NCI-H2171 treated with DMSO at 0.1 percent for 48 hours (cell line): ENCODE measurements at regions not wholly inside any gene's neighbourhood (a gene's known extent, or its start where the extent isn't known, plus 50 kb on each side); places are given as distances from the start of the nearest gene placed in this dataset.
"Not testable (repeated sequence)": the region's sequence is repeated elsewhere in the genome, so short reads cannot be mapped to it uniquely, and the experiment has no call there.

Experiments used
- DNase-seq: peaks from one replicate; lab custom pipeline; 2025; lab: John Stamatoyannopoulos, UW

DNA sequence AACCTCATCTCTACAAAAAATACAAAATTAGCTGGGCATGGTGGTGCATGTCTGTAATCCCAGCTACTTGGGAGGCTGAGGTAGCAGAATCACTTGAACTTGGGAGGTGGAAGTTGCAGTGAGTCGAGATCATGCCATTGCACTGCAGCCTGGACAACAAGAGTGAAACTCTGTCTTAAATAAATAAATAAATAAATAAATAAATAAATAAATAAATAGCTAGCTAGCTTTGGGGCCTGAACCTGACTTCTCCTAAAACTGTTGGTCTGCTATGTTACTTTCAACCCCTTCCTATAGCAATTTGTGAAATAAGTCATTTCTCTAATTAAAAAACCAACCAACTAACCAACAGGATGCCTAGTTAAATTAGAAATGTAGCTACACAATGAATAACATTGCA is 101.0 kb upstream of the KCNG1 start:
- not testable (repeated sequence) for DNase-seq

- no peak for DNase-seq
Observed at GRCh38 chr20:51122931-51123658, 100.2 kb upstream of the KCNG1 start.

DNA sequence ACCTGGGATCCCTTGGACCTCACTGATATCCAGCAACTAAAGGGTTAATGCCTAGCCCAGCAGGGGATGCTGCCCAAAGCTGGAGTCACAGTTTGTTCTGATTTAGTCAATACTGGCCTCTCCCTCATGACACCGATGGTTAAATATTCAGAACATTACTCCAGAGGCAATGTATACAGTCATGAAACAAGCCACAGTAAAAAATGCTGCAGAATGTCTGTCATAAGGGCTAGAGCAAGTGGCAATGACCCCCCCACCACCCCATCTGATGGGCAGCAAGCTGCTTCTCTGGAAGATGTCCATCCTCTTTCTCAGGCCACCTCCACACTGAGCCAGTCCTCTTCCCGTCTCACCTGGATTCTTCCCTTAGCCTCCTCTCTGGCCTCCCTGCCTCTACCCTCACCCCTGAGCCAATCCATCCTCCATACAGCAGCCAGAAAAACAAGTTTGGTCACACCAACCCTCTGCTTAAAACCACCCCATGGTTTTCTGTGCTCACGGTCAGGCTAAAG is 99.0 kb upstream of the KCNG1 start:
- no peak for DNase-seq

GRCh38 chr20:51121272-51121671 is 98.4 kb upstream of the KCNG1 start:
- no peak for DNase-seq

- DNase-seq: no peak
Observed at GRCh38 chr20:51120868-51121267, 98.0 kb upstream of the KCNG1 start.

DNA sequence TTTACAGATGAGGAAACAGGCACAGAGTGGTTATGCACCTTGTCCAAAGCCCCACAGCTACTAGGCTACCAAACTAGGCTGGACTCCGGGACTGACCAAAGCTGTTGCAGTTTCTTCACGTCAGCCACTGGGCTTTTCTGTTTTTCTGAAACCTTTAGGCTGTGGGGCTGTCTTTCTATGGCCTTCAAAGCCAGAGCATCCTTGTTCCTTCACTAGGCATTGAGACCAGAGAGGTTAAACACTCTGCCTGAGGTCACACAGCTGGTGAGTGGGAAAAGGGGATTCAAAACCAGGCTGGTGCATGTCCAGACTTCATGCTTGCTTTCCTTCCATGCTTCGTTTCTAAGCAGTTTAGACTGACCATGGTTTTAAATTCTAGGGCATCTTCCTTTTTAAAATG is 97.5 kb upstream of the KCNG1 start:
- DNase-seq: no peak

DNA sequence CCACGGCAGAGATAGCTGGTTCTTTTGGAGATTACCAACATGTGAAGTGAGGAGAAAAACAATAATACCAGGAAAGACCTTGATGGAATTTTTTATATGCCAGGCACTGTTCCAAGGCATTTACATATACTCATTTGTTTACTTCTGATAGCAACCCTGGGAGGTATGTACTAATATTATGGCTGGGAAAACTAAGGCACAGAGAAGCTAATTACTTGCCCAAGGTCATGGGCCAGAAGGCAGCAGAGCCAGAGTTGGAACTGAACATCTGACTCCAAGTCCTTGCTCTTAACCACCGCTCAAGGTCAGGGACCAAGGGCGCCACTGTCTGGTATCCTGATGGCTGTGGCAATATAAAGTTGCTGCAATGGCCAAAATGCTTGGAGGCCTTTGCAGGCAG is 97.0 kb upstream of the KCNG1 start:
- DNase-seq: no peak

GRCh38 chr20:51118985-51119527 is 96.1 kb upstream of the KCNG1 start:
- DNase-seq: peak; percentile 7

DNA sequence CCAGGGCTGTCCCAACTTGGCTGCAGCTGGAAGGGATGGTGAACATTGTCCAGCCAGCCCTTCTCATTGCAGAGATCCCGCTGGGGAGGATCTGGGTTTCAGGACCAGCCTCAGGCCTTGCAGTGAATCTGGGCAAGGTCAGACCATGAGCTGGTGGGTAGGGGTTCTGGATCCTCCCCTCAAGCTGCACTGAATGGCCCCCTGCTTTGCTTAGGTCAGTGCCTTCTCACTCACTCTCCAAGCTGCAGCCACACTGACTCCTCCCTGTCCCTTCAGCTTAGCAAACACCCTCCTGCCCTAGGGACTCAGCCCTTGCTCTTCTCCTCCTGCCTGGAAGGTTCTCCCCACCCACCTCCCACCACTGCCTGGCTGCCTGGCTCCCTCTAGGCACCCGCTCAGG is 95.3 kb upstream of the KCNG1 start:
- DNase-seq: no peak

GRCh38 chr20:51116765-51117686 is 94.1 kb upstream of the KCNG1 start:
- no peak for DNase-seq

GRCh38 chr20:51111290-51111689 is 88.4 kb upstream of the KCNG1 start:
- no peak for DNase-seq

GRCh38 chr20:51108638-51109363 is 85.9 kb upstream of the KCNG1 start:
- DNase-seq: no peak

DNA sequence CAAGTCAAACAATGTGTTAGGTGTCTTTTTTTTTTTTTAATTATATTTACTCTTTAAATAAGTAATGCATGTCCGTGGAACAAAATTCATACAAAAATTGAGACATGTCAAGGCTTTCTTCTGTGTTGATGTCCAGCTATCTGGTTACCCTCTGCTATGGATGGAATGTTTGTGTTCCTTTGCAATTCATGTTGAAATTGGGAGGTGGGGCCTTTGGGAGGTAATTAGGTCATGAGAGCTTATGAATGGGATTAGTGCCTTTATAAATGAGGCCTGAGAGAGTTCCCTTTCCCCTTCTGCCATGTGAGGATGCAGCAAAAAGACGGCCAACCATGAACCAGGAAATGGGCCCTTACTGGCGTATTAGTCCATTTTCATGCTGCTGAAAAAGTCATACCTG is 83.1 kb upstream of the KCNG1 start:
- DNase-seq: no peak

DNA sequence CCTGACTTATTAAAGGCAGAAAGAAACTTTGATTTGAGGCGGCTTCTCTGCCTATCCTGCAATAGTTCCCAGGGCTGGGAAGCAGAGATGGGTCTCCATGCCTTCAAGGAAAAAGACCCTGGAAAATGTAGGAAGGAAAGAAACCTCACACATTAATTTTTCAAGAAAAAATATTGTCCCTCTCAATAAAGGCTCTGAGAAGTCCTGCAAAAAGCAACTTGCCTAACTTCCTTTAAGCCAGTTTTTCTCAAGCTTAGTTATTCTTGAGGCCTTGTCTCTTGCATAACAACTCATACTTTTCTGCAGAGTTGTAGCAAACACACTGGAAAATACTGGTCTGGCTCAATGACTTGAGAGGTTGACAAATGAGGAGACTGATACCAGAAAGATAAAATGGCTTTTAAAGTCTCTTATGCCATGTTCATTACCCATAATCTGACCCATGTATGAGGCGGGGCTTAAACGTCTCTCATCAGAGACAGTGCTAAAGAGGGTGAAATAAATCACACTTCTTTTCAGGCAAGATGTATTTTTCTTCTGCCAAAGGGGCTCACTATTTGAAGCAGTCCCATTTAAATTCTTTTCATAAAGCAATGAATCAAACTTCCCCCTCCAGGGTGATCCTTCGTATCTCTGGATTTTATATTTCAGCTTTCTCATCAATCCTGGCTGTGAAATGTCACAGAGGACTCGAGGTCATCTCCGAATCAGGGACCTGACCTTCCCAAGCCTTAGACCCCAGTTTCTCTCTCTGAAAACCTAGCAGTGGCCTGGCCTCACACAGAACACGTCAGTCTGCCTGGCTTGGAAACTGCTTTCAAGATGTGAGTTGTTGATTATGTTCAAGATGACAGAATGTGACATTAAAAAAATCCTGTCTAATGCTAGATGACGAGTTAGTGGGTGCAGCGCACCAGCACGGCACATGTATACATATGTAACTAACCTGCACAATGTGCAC is 82.3 kb upstream of the KCNG1 start:
- DNase-seq: no peak

DNA sequence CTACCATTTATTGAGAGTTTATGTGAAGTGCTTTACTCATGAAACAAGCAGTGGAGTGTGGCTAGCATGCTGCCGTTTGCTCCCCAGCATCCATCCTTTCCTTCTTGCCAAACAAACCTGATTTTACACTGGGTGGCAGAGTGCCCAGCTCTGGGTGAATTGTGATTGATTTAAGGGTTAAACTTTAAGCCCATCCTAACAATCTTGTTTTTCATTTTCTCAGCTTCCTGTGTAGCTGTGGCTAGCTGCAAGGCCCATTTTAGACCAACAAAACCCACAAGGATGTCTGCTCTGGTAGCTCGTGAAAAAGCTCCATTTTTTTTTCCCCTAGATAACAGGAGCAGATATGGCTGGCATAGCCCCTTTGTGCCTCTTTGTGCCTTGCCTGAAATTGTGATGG is 77.7 kb upstream of the KCNG1 start:
- DNase-seq: no peak

DNA sequence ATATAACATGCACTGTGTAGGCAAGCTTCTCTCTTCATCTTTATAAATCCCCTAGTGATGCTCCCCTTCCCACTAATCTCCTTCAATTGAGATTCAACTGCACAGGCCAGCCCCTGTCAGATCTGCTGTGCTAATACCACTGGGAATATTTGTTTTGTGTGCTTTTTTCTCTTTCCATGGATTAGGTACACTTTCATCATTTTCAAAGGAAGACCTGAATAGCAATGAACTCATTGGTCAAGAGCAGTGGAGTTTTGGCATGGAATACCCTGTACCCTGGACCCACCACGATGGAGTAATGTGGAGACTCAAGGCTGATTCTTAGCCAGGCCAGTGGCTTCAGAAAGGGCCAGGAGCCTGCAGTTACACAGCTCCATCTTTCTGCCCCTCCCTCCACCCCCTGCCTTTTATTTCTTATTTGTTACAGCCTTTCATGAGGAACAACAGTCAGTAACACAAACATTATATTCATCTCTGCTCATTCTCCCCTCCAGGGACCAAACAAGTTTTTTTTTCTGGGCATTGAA is 75.4 kb upstream of the KCNG1 start:
- DNase-seq: no peak

GRCh38 chr20:51097351-51098120 is 74.6 kb upstream of the KCNG1 start:
- no peak for DNase-seq

DNA sequence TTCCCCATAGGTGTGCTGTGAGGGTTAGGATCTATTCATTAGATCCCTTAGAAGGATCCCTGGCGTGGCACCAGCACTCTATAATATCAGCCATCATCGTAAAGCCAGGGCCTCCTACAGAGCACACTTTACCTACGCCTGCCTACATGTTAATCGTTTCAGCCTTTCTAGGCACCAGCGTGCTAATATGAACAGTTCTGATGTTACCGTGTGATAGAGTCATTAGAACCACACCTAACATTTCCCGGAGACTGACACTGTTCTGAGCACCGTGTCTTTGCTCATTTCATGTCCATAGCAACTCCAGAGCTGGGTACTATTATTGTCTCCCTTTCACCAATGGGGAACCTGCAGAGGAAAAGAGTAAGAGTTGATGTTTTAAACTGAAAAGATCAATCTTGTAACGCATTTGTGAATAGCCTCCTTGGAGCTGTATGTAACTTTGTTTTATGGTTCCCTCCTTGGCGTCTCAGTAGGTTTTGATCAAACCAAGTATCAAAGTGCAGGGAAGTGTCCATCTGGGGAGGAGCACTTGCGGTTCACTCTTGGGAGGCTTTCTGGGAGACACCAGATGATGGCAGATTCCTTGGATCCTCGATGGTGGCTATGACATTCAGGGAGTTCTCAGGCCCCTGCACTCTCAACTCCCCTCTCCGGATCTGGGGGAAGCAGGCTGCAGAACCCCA is 73.8 kb upstream of the KCNG1 start:
- DNase-seq: no peak
